ENCODE measurements at regions not wholly inside any gene's neighbourhood (a gene's known extent, or its start where the extent isn't known, plus 50 kb on each side); places are given as distances from the start of the nearest gene placed in this dataset.
"Not testable (repeated sequence)": the region's sequence is repeated elsewhere in the genome, so short reads cannot be mapped to it uniquely, and the experiment has no call there.

DNA sequence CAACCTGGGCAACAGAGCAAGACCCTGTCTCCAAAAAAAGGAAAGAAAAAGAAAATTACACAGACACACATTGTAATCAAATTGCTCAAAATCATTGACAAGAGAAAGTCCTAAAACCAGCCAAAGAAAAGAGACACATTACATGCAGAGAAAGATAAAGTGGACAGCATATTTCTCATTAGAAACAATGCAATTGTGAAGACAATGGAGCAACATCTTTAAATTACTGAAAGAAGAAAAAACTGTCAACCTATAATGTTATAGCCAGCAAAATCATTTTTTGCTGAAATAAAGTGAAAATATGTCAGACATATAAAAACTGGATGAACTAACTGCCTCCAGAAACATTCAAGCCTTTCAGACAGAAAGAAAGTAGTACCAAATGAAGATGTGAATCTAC is 120.6 kb downstream of the TMEM167A start:
- no peak for DNase-seq (ENCODE audit: low read depth)

DNA sequence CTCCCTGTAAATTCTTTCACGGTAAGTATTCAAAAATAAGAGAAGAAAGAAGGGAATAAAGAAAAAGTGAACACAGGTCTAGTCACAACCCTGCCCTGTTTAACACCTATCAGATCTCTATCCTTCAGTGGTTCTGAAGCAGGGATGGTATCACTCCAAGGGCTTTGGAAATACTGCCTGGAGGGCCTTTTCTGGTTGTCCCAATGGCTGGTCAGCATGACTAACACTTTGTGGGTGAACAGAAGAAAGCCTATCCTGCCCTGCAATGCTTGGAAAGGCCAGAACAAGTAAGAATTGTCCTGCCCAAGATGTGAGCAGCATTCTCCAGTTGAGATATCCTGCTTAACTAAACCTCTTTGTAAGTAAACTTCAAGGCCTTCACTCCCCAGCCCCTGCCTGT is 124.9 kb downstream of the TMEM167A start:
- DNase-seq (ENCODE audit: low read depth): no peak

DNA sequence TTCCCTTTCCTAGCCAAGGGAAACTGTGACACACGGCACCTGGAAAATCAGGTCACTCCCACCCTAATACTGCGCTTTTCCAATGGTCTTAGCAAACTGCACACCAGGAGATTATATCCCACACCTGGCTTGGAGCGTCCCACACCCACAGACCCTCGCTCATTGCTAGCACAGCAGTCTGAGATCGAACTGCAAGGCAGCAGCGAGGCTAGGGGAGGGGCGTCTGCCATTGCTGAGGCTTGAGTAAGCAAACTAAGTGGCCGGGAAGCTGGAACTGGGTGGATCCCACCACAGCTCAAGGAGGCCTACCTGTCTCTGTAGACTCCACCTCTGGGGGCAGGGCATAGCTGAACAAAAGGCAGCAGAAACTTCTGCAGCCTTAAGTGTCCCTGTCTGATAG is 132.9 kb downstream of the TMEM167A start:
- not testable (repeated sequence) for DNase-seq (ENCODE audit: low read depth)

DNA sequence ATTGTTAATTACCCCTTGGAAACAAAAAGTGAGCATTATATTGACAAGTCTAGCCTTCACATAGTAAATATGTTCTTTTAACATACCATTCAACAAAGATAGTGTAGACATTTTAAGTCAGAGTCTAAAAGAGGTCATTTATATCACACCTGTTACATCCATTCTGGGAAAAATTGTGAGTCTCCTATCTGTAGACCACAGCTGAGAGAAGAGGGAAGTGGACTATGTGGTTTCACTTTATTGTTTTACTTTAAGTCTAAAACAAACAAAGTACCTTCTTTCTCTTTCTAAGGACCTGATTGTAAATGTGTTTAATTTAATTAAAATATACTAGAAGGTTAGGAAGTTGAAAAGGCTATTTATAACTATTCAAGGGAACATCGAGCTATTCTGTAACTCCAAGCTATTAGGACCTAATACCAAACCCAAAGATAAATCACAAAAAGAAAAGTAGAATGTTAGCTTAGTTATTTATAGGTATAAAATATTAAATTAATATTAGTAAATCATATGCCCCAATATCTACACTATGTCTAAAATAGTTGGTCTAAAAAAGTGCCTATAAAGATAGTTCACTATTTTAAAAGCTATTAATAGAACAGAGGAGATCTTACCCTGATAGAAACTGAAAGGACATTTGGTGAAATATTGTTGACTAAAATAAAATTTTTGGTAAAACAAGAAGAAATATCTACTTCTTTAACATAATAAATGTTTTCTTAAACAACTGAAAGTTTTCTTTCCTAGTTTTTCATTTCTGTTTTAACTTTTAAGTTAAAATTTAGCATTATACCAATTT is 134.9 kb downstream of the TMEM167A start:
- no peak for DNase-seq (ENCODE audit: low read depth)

DNA sequence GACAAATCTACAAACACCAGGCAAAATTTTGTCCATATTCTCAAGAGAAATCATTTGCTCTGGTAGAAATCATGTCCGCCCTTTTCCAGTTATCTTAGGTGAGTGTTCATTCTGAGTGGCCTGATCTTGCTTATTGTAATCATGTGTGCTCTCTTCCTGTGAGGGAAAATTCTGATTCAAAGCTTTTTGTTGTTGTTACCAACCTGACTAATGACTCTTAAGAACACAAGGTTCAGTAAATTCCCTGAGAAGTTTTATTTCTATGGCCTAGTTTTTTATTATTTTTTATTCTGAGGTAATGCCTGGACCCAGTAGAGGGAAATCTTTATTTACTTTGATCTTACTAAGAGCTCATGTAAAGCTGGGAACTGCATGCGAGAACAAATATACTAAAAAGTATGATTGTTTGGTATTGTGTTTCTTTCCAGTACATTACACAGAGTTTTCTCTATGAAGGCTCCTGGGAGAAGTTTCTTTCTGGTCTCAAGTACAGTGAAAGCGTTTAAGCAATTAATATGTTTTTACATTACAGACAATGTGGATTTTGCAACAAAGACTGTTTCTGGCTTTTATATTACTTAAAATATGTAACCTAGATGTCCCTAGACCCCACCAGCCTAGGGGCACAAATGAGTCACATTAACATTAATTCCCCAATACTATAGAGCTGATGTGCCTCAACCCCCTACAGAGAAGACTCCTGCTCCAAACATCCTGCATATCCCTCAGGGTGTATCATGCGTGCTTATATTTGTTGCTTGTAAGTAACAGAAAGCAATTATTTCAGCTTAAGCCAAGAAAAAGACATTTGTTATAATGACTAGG is 138.1 kb downstream of the TMEM167A start:
- no peak for DNase-seq (ENCODE audit: low read depth)

DNA sequence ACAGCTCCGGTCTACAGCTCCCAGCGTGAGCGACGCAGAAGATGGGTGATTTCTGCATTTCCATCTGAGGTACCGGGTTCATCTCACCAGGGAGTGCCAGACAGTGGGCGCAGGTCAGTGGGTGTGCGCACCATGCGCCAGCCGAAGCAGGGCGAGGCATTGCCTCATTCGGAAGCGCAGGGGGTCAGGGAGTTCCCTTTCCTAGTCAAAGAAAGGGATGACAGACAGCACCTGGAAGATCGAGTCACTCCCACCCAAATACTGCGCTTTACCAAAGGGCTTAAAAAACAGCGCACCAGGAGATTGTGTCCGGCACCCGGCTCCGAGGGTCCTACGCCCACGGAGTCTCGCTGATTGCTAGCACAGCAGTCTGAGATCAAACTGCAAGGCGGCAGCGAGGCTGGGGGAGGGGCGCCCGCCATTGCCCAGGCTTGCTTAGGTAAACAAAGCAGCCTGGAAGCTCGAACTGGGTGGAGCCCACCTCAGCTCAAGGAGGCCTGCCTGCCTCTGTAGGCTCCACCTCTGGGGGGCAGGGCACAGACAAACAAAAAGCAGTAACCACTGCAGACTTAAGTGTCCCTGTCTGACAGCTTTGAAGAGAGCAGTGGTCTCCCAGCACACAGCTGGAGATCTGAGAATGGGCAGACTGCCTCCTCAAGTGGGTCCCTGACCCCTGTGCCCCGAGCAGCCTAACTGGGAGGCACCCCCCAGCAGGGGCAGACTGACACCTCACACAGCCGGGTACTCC is 144.5 kb downstream of the TMEM167A start:
- DNase-seq (ENCODE audit: low read depth): not testable (repeated sequence)

DNA sequence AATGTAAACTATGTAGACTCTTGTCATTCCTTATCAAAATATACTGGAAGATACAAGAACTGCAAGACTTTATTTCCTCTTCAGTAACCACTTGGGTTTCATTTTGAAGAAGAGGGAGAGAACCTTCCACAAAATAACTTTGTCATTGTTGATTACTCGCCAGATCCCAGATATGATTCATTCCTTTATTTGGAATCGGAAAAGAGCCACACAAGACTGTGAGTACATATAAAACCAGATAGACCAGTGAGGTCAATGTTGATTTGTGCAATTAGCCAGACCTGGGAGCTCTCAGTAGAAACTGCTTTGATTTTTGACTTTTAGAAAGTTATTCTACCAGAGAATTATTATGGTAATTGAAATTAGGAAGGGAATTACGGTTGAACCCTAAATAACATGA is 146.1 kb downstream of the TMEM167A start:
- no peak for DNase-seq (ENCODE audit: low read depth)

DNA sequence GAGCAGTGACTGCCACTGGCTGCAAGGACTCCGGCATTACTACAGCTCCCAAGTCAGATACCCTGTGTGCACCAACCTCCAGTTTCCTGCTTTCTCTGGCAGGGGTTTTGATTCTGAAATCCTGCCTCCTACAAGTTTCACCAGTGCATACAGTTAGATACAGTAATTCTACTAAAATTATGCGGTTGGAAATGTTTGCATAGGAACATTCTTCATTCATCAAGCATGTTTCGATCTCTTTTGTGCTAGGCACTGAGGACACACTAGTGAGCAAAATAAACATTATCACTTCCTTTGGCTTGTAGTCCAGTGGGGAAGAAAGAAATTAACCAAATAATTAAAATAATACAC is 152.2 kb downstream of the TMEM167A start:
- no peak for DNase-seq (ENCODE audit: low read depth)

DNA sequence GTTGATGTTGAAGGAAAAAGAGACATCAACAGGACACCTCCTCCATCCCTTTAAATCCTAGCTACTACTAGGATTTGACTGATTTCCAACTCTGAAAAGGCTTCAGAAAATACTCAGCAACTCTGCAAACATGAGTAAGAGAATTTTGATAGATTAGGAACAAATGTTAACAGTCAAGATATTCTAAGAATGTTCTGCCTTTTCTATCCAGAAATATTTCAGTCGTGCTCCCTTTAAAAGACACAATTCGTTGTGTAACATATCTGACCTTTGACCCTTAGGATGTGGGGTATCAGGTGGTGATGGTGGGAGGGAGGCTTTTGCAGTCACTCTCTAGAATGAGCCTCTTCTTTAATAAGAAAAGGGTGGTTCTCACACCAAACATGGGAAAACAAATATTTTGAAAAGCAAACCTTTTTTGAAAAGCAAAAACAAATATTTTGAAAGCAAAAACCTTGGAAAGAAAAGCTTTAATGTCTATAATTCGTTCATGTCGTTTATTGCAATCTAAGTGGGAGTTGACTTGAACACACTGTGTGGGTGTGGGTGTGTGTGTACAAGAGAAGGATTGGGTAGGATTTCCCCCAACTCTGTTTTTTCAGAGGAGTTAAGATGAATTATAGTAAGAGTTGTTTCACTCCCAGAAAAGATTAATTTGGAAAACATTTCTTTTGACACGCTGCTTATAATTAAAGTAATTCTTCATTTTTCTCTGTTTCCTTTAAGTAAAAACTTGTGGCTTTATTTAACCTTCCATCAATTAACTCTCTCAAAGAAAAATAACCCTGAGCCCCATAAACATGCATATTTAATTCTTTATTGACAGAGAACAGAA is 152.8 kb downstream of the TMEM167A start:
- DNase-seq (ENCODE audit: low read depth): no peak

DNA sequence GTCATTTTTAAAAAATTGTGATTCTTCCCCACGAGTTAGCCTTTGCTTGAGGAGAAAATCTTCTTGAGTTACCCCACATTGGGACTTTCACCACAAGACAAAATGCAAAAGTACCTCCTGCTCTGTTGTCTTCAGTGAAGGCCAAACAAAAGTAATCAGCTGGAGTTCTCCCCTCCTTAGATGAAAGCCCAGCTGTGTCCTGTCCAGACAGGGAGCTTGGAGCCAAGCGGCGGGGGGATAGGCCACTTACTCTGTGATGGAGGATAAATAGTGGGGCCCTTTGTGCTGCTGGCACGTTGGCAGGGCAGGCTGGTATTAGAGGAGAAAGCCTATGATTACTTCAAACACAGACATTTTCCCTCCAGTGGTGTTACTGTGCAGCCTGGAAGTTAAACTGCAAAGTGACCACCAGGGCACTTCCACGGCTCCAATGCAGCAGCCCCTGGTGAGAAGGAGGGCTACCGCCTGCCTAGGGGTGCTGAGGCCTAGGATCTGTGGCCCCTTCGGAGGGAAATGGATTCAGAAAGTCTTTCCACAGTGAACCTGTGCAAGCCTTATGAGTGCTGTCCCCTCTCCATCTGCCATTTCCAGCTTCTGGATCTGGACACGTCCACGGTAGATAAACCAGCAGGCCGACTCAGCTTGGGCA is 155.0 kb downstream of the TMEM167A start:
- DNase-seq (ENCODE audit: low read depth): no peak

DNA sequence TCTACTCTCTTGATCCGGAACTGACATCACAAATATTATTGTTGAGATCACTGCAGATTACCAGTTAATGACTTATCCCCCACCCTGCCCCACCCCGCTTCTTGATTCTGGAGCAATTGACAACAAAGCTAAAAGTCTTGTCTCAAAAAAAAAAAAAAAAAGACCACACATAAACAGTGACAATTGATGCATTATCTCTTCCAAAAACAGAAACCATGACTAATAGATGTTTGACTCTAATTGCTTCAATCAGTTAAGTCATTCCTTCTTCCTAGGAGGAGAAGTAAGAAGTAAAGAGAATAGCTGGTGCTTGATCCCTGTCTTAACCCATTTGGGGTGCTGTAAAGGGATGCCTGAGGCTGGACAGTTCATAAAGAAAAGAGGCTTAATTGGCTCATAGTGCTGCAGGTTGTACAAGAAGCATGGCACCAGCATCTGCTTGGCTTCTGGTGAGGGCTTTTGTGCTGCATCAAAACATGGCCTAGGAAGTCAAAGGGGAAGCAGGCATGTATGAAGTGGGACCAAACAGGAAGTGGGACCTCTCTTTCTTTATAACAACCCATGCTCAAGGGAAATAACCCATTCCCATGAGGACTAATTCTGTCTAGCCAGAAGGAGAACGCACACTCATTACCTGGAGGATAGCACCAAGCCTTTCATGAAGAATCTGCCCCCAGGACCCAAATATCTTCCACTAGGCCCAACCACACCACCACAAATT is 158.7 kb downstream of the TMEM167A start:
- DNase-seq (ENCODE audit: low read depth): no peak

DNA sequence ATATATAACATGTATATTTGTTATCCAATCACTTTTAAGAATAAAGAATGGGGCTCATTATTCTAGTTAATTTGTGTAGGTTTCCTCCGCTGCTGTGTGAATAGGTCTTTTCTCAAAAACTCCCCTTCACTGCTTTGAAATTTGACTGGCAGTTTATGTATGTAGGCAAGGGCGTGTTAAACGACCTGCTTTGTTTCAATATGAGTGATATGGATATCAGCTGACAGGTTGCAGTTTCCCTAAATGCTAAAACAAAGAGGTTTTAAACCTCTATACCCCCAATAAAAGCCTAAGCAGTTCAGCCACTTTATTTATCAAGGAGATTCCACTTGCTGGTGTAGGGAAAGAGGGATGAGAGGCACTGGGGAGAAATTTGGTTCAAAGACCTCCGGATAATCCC is 159.6 kb downstream of the TMEM167A start:
- DNase-seq (ENCODE audit: low read depth): no peak

DNA sequence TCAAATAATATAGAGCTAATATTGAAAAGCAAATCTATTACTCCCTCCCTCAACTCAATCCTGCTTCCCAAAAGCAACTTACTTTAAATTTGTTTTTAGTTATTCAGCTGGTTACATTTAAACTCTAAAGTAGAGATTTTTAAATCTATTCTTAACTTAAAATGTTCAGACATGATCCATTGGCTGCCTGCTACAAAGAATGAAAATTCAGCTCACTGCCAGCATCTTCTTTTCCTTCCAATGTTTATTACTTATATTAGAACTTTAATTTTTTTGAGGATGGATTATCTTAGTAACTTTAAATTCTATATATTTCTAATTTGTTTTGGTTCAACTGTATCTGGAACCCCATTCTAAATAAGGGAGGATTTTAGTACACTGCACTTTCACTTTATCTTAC is 163.2 kb downstream of the TMEM167A start:
- no peak for DNase-seq (ENCODE audit: low read depth)

DNA sequence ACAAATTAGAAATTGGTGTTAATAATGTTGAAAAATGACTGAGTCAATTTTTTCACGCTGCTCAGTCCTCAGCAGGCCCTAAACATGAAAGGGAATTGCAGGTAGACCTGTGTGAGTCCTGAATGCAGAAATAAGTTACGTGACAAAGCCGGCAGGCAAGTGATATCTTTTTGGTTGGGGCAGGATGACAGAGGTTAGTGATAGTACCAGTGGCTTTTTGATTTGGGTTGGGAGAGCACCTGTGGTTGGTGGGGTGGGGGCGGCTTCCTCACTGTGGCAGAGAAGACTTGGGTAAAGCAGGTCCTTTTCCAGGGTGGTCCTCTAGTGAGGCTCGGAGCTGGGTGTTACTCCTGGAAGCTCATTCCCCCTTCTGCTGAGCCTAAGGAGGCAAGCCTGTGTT is 164.7 kb downstream of the TMEM167A start:
- DNase-seq (ENCODE audit: low read depth): no peak

DNA sequence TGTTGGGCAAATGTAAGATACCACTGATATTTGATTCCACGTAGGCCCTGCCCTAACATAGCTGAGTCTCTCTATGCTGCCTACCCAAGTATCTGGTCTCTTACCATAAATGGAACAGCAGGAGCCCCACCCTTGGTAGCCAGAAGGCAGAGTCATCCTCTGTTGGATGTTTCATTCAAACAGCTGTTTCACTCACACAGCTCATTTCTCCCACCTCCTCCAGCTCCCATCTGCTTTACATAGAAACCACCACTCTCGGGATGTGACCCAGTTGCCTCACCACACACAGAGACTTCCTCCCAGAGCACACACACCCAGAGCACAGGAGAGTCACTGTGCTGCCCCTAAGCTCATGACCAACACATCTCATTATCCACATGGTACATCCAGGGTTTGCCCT is 165.3 kb downstream of the TMEM167A start:
- no peak for DNase-seq (ENCODE audit: low read depth)

DNA sequence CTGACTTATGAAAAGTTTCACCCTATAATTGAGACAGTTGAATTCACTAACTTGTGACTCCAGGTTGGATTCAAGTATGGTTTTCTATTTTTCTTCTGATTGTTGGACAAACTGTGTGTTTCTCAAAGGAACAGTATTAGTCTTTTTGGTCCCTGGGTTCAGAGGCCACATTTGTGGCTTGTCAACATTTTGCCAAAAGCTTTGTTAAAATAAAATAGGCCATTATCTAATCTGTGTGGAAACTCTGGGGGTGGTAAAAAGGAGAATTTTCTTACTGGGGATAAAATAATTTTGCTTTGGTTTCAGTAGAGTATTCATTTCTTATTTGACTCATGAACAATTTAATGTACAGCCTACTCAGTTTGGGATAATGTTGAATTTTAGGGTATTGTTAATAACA is 166.3 kb downstream of the TMEM167A start:
- DNase-seq (ENCODE audit: low read depth): no peak

DNA sequence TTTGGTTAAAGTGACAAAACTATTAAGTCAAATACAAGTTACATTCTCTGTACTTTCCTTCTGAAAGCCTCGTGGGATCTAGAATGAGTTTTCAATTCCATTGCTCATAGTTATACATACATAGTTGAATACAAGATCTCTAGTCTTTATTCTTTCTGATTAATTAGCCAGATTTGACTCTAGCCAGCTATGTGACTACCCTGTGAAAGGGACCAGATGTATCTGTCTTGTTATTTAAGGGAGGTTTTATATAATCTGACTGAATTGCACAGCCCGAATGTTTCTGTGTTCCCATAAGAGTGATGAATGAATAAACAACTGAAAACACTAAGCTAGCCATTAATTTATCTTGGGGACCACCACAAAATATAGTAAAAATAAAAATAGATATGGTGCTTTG is 166.7 kb downstream of the TMEM167A start:
- no peak for DNase-seq (ENCODE audit: low read depth)

DNA sequence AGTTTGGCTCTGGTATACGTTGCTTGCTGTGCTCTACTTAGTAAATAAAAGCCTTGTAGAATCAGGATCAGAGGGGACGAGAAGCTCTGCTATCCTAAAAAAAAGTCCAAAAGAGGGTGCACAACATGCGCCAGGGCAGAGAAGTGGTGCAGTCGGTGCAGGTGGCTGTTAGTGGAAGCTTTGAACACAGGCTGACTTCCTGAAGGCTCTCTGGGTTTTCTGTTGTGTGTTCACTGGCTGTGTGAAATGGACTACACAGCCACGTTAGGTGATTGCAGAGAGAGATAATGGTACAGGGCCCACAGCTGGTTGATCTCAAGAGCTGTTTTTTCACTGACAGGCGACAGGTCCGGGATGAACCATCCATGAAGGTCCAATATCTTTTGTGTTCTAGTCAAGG is 167.4 kb downstream of the TMEM167A start:
- no peak for DNase-seq (ENCODE audit: low read depth)

DNA sequence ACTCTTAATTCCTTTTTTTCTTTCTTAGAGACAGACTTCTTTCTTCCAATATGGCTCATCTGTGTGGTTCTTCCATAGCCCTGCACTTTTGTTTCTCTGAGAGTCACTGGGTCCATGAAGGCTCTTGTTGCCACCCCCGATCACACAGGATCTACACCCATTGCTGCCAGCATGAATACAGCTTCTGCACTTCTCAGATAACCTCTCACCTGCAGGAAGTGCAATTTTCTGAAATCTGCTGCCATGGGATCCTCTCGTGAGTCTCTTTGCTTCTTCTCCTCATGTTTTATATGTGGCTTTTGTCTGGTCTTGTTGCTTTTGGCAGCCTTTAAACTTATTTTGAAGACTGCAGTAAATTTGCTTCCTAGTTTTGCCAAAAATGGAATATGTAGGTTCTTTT is 171.2 kb downstream of the TMEM167A start:
- DNase-seq (ENCODE audit: low read depth): no peak

DNA sequence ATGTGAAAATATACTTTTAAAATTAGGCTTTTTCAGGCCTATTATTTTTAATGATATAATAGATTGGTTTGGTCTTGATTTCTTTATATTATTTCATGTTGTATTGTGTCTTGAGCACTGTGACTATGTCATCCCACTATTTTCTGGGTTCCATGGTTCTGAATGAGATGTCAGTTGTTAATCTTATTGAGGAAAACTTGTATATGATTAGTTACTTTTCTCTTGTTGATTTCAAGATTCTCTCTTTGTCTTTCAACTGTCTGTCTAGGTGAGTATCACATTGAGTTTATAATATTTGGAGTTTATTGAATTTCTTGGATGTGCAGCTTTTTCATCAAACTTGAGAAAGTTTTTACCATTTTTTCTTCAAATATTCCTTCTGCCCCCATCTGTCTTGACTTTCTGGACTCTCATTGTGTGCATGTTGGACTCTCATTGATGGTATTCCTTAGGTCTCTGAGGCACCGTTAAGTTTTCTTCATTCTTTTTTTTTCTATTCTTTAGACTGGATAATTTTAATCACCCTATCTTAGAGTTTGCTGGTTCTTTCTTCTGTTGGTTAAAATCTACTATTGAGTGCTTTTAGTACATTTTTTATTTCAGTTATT is 175.8 kb downstream of the TMEM167A start:
- no peak for DNase-seq (ENCODE audit: low read depth)

Measured in activated gamma-delta T cell treated with anti-CD3 and anti-CD28 coated beads, Interleukin-2, amount 50 U/mL, for 16 hours (primary cell).